Hepatocyte (in vitro differentiated cells): ENCODE measurements at regions not wholly inside any gene's neighbourhood (a gene's known extent, or its start where the extent isn't known, plus 50 kb on each side); places are given as distances from the start of the nearest gene placed in this dataset.

Experiments used
- DNase-seq: peaks from one replicate; pipeline ENCODE4 v3.0.0-alpha.2; 2016; ENCODE audit warnings: low spot score
- H2AFZ ChIP-seq: fragments of 200-600 bp; sonication (generic); 2 replicates; pipeline ENCODE4 v1.6.0; 2016; ENCODE audit warnings: antibody characterized with exemption, mild to moderate bottlenecking
- H3K27ac ChIP-seq: fragments of 200-600 bp; sonication (generic); 2 replicates; pipeline ENCODE4 v1.5.1; 2016; ENCODE audit warnings: mild to moderate bottlenecking
- H3K27me3 ChIP-seq: fragments of 200-600 bp; sonication (generic); 2 replicates; pipeline ENCODE4 v1.6.1; 2016
- H3K36me3 ChIP-seq: fragments of 200-600 bp; sonication (generic); replicated peaks from 2 replicates; pipeline ENCODE4 v1.5.1; 2016; ENCODE audit warnings: low read depth; ENCODE audit not compliant: insufficient read depth
- H3K4me1 ChIP-seq: fragments of 200-600 bp; sonication (generic); 2 replicates; pipeline ENCODE4 v1.5.1; 2016; ENCODE audit warnings: mild to moderate bottlenecking, moderate library complexity; ENCODE audit not compliant: insufficient read depth
- H3K4me2 ChIP-seq: fragments of 200-600 bp; sonication (generic); 2 replicates; pipeline ENCODE4 v1.6.0; 2016
- H3K4me3 ChIP-seq: fragments of 200-600 bp; sonication (generic); 2 replicates; pipeline ENCODE4 v1.5.1; 2016; ENCODE audit warnings: mild to moderate bottlenecking
- H3K79me2 ChIP-seq: fragments of 200-600 bp; sonication (generic); 2 replicates; pipeline ENCODE4 v1.6.0; 2017; ENCODE audit warnings: mild to moderate bottlenecking
- H3K9me2 ChIP-seq: fragments of 200-600 bp; sonication (generic); replicated peaks from 2 replicates; pipeline ENCODE4 v1.6.0; 2017; ENCODE audit warnings: mild to moderate bottlenecking; ENCODE audit not compliant: insufficient read depth
- H3K9me3 ChIP-seq: fragments of 200-600 bp; sonication (generic); 2 replicates; pipeline ENCODE4 v1.5.1; 2016; ENCODE audit warnings: low read depth, mild to moderate bottlenecking
- H4K20me1 ChIP-seq: fragments of 200-600 bp; sonication (generic); 2 replicates; pipeline ENCODE4 v1.6.0; 2016; ENCODE audit warnings: mild to moderate bottlenecking; ENCODE audit not compliant: insufficient read depth, poor library complexity, severe bottlenecking
- EZH2 ChIP-seq: fragments of 200-600 bp; sonication (generic); IDR thresholded peaks from 2 replicates; pipeline ENCODE4 v1.6.1; 2016; ENCODE audit warnings: antibody characterized with exemption, mild to moderate bottlenecking, borderline replicate concordance
- EZH2phosphoT487 ChIP-seq: fragments of 200-600 bp; sonication (generic); IDR thresholded peaks from one replicate; pipeline ENCODE4 v1.6.1; 2018; ENCODE audit warnings: antibody characterized with exemption, mild to moderate bottlenecking, low read depth, moderate library complexity; ENCODE audit not compliant: unreplicated experiment, severe bottlenecking
- WGBS: methylation state at CpG from one replicate; pipeline ENCODE4 v1.1.6; 2016; ENCODE audit warnings: low lambda C conversion rate; ENCODE audit errors: missing lambda C conversion rate; 5-methylcytosine and 5-hydroxymethylcytosine counted together
- TF ChIP-seq, protein P1 (sequence below): fragments of 200-600 bp; sonication (generic); IDR thresholded peaks from 2 replicates; pipeline ENCODE4 v1.5.1; 2016; ENCODE audit warnings: antibody characterized with exemption, mild to moderate bottlenecking; ENCODE audit not compliant: poor library complexity

DNA sequence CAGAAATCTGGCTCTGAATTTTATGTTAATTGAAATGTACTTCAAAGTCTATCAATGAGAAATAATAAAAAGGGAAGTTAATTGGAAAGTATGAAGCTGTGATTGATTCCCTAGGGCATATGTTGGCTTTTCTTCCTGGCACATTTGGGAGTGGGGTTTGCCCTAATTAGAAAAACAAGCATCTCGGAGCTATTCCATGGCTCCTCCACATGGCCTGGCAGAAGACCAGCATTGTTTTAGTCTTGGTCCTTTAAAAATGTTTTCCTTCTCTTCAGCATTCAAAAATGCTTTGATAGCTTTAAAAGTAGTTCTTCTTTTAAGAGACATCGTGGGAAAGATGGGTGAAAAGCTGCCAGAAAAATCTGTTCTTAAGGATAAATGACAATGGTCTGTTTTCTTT, 445.5 kb upstream of the PKDCC start:
- no peak for DNase-seq
- H2AFZ ChIP-seq = no peak overlapping the region
- no peaks in the 10 kb centered on the region for H3K9me2 ChIP-seq
- H4K20me1 ChIP-seq = no peaks in the 10 kb centered on the region
- no peaks in the 10 kb centered on the region for H3K27me3 ChIP-seq
- no peaks in the 10 kb centered on the region for H3K79me2 ChIP-seq
- H3K4me1 ChIP-seq = no peaks in the 10 kb centered on the region
- H3K27ac ChIP-seq = no peak overlapping the region
- no peaks in the 10 kb centered on the region for H3K36me3 ChIP-seq
- no peak overlapping the region for H3K4me3 ChIP-seq
- 75% methylated on average over 2 of the region's 2 CpGs for WGBS
- H3K4me2 ChIP-seq = no peak overlapping the region
- H3K9me3 ChIP-seq = no peaks in the 10 kb centered on the region
- TF ChIP-seq EZH2 = no peak
- TF ChIP-seq, protein P1, sequence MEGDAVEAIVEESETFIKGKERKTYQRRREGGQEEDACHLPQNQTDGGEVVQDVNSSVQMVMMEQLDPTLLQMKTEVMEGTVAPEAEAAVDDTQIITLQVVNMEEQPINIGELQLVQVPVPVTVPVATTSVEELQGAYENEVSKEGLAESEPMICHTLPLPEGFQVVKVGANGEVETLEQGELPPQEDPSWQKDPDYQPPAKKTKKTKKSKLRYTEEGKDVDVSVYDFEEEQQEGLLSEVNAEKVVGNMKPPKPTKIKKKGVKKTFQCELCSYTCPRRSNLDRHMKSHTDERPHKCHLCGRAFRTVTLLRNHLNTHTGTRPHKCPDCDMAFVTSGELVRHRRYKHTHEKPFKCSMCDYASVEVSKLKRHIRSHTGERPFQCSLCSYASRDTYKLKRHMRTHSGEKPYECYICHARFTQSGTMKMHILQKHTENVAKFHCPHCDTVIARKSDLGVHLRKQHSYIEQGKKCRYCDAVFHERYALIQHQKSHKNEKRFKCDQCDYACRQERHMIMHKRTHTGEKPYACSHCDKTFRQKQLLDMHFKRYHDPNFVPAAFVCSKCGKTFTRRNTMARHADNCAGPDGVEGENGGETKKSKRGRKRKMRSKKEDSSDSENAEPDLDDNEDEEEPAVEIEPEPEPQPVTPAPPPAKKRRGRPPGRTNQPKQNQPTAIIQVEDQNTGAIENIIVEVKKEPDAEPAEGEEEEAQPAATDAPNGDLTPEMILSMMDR = no peak
- no peak for TF ChIP-seq EZH2phosphoT487

DNA sequence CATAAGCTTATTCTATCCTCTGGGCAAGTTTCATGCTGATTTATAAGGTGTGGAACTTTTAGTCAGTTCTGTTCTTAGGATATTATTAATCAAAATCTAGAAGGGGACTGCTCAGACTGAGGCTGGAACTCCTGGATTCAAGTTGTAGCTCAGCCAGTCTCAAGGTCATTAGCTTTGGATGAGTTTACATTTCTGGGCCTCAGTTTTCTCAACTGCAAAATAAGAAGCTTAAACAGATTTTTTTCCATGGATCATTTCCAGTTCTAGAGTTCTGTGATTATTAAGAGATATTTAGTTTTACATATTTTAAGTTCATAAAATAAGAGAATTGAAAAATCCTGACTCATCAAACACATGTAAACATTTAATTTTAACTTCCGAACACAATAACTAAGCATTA, 442.5 kb upstream of the PKDCC start:
- Histone ChIP-seq H3K9me2 (no peaks in the 10 kb centered on the region), H3K9me3 (no peaks in the 10 kb centered on the region), H3K4me1 (no peaks in the 10 kb centered on the region), H3K4me2 (no peak overlapping the region), H2AFZ (no peak overlapping the region), H4K20me1 (no peaks in the 10 kb centered on the region), H3K27me3 (no peaks in the 10 kb centered on the region), H3K27ac (no peak overlapping the region), H3K4me3 (no peak overlapping the region), H3K36me3 (no peaks in the 10 kb centered on the region), H3K79me2 (no peaks in the 10 kb centered on the region)
- WGBS = 97% methylated on average over 1 of the region's 1 CpG
- no peak for TF ChIP-seq EZH2
- TF ChIP-seq, protein P1 = no peak
- no peak for TF ChIP-seq EZH2phosphoT487
- no peak for DNase-seq

DNA sequence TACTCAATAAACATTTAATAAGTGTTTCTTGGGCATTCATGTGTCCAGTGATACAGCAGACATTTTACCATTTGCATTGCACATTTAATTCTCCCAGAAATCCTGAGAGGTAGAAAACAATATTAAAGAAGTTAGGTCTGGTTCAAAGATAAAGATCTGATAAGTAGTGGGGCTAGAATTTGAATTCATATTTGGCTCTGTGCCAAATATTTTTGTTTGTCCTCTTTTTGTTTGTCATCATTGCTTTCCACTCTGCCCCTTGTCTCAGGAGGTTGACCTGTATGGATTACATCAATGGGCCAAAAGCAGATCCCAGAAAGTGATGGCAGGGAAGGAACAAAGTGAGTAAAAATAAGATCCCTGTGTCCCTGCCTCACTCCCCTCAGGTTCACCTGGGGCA, 441.9 kb upstream of the PKDCC start:
- Histone ChIP-seq H3K9me3 (no peaks in the 10 kb centered on the region), H4K20me1 (no peaks in the 10 kb centered on the region), H3K4me3 (no peak overlapping the region), H3K36me3 (no peaks in the 10 kb centered on the region), H3K9me2 (no peaks in the 10 kb centered on the region), H3K79me2 (no peaks in the 10 kb centered on the region), H3K27me3 (no peaks in the 10 kb centered on the region), H3K4me2 (no peak overlapping the region), H3K4me1 (no peaks in the 10 kb centered on the region), H3K27ac (no peak overlapping the region), H2AFZ (no peak overlapping the region)
- no peak for DNase-seq
- TF ChIP-seq EZH2phosphoT487 (no peak), EZH2 (no peak)
- TF ChIP-seq, protein P1 = no peak

DNA sequence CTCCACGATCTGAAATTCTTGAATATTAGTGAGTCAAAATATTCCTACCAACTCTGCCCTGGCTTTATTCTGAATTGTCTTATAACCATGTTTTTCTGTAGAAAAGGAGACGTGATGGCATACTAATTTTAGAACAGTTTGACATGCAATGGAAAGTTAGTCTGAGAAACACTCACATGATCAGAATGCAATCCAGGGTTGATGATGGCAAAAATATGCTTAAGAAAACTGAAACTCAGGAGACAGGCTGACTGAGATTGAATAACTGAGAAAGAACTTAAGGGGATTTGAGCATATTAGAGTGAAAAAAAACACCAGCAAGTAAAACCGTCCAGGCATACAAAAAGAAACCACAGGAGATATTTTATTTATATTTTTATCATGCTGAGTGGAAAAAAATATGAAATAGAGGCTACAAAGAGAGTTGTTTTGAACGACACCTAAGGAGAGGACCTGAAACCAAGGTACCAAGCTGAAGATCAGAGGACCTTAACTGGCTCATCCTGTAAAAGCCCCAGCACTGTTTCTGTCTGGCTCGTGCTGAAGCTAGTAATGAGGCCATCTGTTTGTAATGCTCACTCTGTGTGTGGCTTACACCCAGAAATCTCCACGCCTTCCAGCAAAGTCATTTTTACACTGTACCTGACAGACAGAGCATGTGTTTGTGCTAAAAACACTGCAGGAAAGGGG, 437.2 kb upstream of the PKDCC start:
- H3K79me2 ChIP-seq = no peaks in the 10 kb centered on the region
- no peak overlapping the region for H2AFZ ChIP-seq
- no peaks in the 10 kb centered on the region for H3K4me1 ChIP-seq
- WGBS = 43% methylated on average over 6 of the region's 6 CpGs
- no peak for TF ChIP-seq EZH2phosphoT487
- no peak for TF ChIP-seq EZH2
- H3K9me2 ChIP-seq = no peaks in the 10 kb centered on the region
- no peaks in the 10 kb centered on the region for H3K27me3 ChIP-seq
- no peaks in the 10 kb centered on the region for H3K36me3 ChIP-seq
- H3K27ac ChIP-seq = peak overlapping the region; percentile 5
- no peaks in the 10 kb centered on the region for H4K20me1 ChIP-seq
- no peaks in the 10 kb centered on the region for H3K9me3 ChIP-seq
- H3K4me2 ChIP-seq = peak overlapping the region; percentile 46
- H3K4me3 ChIP-seq = no peak overlapping the region
- DNase-seq = peak; percentile 4
